ENCODE measurements at regions not wholly inside any gene's neighbourhood (a gene's known extent, or its start where the extent isn't known, plus 50 kb on each side); places are given as distances from the start of the nearest gene placed in this dataset.

DNA sequence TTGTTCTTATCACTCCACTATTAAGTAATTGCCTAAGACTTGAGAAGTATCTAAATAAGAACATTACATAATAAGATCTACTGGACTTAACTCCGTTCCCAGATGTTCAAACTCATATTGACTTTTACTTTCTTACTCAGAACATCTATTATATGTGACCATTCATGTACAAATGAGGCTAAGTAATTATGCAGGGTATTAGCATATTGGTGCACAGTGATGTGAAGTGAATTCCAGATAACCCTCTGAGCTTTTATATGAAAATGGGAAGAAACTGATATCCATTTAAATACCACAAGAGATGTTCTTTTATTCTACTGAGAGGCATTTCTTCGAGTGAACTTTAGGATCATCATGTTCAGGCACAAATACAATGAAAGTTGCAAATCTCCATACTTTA, 135.7 kb downstream of the ZPLD1 start:
- no peak overlapping the region for H3K27ac ChIP-seq
- no peak for ATAC-seq
- intact Hi-C loops (cut with DNase I), result no loop called here
- H3K9me3 ChIP-seq, result no peaks in the 10 kb centered on the region
- H3K27me3 ChIP-seq, result no peaks in the 10 kb centered on the region
- no peaks in the 10 kb centered on the region for H3K36me3 ChIP-seq
- H3K4me3 ChIP-seq, result no peak overlapping the region
- H3K4me1 ChIP-seq, result no peaks in the 10 kb centered on the region
- peak in 1 of 4 donors; percentile 9 for DNase-seq
- TF ChIP-seq CTCF (IDR thresholded peaks at IDR 0.05), result no peak

DNA sequence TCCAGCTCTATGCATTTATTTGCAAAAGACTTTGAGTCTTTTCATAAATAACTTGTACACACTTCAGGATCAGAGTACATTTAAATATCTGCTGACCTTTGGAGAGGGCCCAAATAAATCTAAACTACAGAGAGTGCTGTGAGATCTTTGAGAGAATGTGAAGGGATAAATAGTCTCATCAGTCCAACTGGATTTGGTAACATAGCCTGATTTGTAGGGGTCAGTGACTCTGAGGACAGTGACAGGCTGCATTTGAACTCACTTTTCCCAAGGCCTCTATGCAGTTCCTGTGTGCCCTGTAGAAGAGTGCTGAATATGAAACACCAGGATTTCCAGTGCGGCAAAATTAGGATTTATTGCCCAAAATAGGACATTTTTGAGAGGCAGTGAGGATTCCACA, 136.2 kb downstream of the ZPLD1 start:
- no peaks in the 10 kb centered on the region for H3K9me3 ChIP-seq
- H3K27ac ChIP-seq, result no peak overlapping the region
- no peak for DNase-seq
- no peak for ATAC-seq
- TF ChIP-seq CTCF (IDR thresholded peaks at IDR 0.05), result no peak
- H3K27me3 ChIP-seq, result no peaks in the 10 kb centered on the region
- intact Hi-C loops (cut with DNase I), result no loop called here
- no peaks in the 10 kb centered on the region for H3K36me3 ChIP-seq
- no peaks in the 10 kb centered on the region for H3K4me1 ChIP-seq
- H3K4me3 ChIP-seq, result no peak overlapping the region

GRCh38 chr3:102571720-102572384, 137.0 kb downstream of the ZPLD1 start:
- H3K27ac ChIP-seq, result no peak overlapping the region
- no peak overlapping the region for H3K4me3 ChIP-seq
- TF ChIP-seq CTCF (IDR thresholded peaks at IDR 0.05), result no peak
- no peaks in the 10 kb centered on the region for H3K36me3 ChIP-seq
- no peak for ATAC-seq
- no peak for DNase-seq
- H3K27me3 ChIP-seq, result no peaks in the 10 kb centered on the region
- H3K4me1 ChIP-seq, result no peaks in the 10 kb centered on the region
- H3K9me3 ChIP-seq, result no peaks in the 10 kb centered on the region
- intact Hi-C loops (cut with DNase I), result no loop called here

- no peak for TF ChIP-seq CTCF (IDR thresholded peaks at IDR 0.05)
- Histone ChIP-seq H3K4me3 (no peak overlapping the region), H3K4me1 (no peaks in the 10 kb centered on the region), H3K9me3 (no peaks in the 10 kb centered on the region), H3K27ac (no peak overlapping the region), H3K27me3 (no peaks in the 10 kb centered on the region), H3K36me3 (no peaks in the 10 kb centered on the region)
- DNase-seq (no peak), ATAC-seq (no peak)
- intact Hi-C loops (cut with DNase I), result no loop called here
These were observed 138.7 kb downstream of the ZPLD1 start for GRCh38 chr3:102573483-102574028.

GRCh38 chr3:102574355-102574754, 139.5 kb downstream of the ZPLD1 start:
- no peaks in the 10 kb centered on the region for H3K36me3 ChIP-seq
- no peaks in the 10 kb centered on the region for H3K4me1 ChIP-seq
- no peak for DNase-seq
- intact Hi-C loops (cut with DNase I), result no loop called here
- H3K4me3 ChIP-seq, result no peak overlapping the region
- H3K27me3 ChIP-seq, result no peaks in the 10 kb centered on the region
- H3K27ac ChIP-seq, result no peak overlapping the region
- no peaks in the 10 kb centered on the region for H3K9me3 ChIP-seq
- ATAC-seq, result no peak
- no peak for TF ChIP-seq CTCF (IDR thresholded peaks at IDR 0.05)

All from left lung (tissue), 4 donors.